ENCODE measurements at regions not wholly inside any gene's neighbourhood (a gene's known extent, or its start where the extent isn't known, plus 50 kb on each side); places are given as distances from the start of the nearest gene placed in this dataset.
A peak's percentile ranks its signal among the peaks of the same experiment; 100 is the strongest.

GRCh38 chr9:103625161-103625804 is 468.8 kb upstream of the SMC2 start:
- no peak for DNase-seq (ENCODE audit: low read depth)

- DNase-seq (ENCODE audit: low read depth) = no peak
Observed at GRCh38 chr9:103627731-103628130, 466.4 kb upstream of the SMC2 start.

GRCh38 chr9:103649086-103649485 is 445.0 kb upstream of the SMC2 start:
- DNase-seq (ENCODE audit: low read depth) = no peak

GRCh38 chr9:103658156-103658555 is 436.0 kb upstream of the SMC2 start:
- no peak for DNase-seq (ENCODE audit: low read depth)

- no peak for DNase-seq (ENCODE audit: low read depth)
Observed at GRCh38 chr9:103660830-103661229, 433.3 kb upstream of the SMC2 start.

- DNase-seq (ENCODE audit: low read depth) = no peak
Observed at GRCh38 chr9:103661663-103662062, 432.4 kb upstream of the SMC2 start.

GRCh38 chr9:103669296-103669695 is 424.8 kb upstream of the SMC2 start:
- no peak for DNase-seq (ENCODE audit: low read depth)

- DNase-seq (ENCODE audit: low read depth) = no peak
Observed at GRCh38 chr9:103674271-103674670, 419.8 kb upstream of the SMC2 start.

GRCh38 chr9:103680581-103680980 is 413.5 kb upstream of the SMC2 start:
- no peak for DNase-seq (ENCODE audit: low read depth)

- no peak for DNase-seq (ENCODE audit: low read depth)
Observed at GRCh38 chr9:103681435-103681834, 412.7 kb upstream of the SMC2 start.

- DNase-seq (ENCODE audit: low read depth) = no peak
Observed at GRCh38 chr9:103700195-103700962, 393.7 kb upstream of the SMC2 start.

- no peak for DNase-seq (ENCODE audit: low read depth)
Observed at GRCh38 chr9:103702572-103702971, 391.5 kb upstream of the SMC2 start.

- DNase-seq (ENCODE audit: low read depth) = no peak
Observed at GRCh38 chr9:103707181-103707580, 386.9 kb upstream of the SMC2 start.

GRCh38 chr9:103709366-103709765 is 384.7 kb upstream of the SMC2 start:
- DNase-seq (ENCODE audit: low read depth) = no peak

- peak; percentile 6 for DNase-seq (ENCODE audit: low read depth)
Observed at GRCh38 chr9:103713631-103714030, 380.5 kb upstream of the SMC2 start.

GRCh38 chr9:103714992-103715391 is 379.1 kb upstream of the SMC2 start:
- DNase-seq (ENCODE audit: low read depth) = no peak

GRCh38 chr9:103721056-103721455 is 373.1 kb upstream of the SMC2 start:
- DNase-seq (ENCODE audit: low read depth) = no peak

GRCh38 chr9:103730866-103731265 is 363.2 kb upstream of the SMC2 start:
- DNase-seq (ENCODE audit: low read depth) = no peak

- DNase-seq (ENCODE audit: low read depth) = peak; percentile 1
Observed at GRCh38 chr9:103731541-103731940, 362.6 kb upstream of the SMC2 start.

- DNase-seq (ENCODE audit: low read depth) = no peak
Observed at GRCh38 chr9:103734471-103734870, 359.6 kb upstream of the SMC2 start.

GRCh38 chr9:103755441-103755840 is 338.7 kb upstream of the SMC2 start:
- no peak for DNase-seq (ENCODE audit: low read depth)

GRCh38 chr9:103755986-103756385 is 338.1 kb upstream of the SMC2 start:
- DNase-seq (ENCODE audit: low read depth) = no peak

GRCh38 chr9:103757062-103757461 is 337.0 kb upstream of the SMC2 start:
- no peak for DNase-seq (ENCODE audit: low read depth)

- no peak for DNase-seq (ENCODE audit: low read depth)
Observed at GRCh38 chr9:103761466-103761865, 332.6 kb upstream of the SMC2 start.
